Amygdala (tissue), 56 donors: ENCODE measurements at regions not wholly inside any gene's neighbourhood (a gene's known extent, or its start where the extent isn't known, plus 50 kb on each side); places are given as distances from the start of the nearest gene placed in this dataset.

ENCODE experiments used
- DNase-seq, 56 donors: peaks; one replicate each; lab custom pipeline; 2025; lab: John Stamatoyannopoulos, UW

DNA sequence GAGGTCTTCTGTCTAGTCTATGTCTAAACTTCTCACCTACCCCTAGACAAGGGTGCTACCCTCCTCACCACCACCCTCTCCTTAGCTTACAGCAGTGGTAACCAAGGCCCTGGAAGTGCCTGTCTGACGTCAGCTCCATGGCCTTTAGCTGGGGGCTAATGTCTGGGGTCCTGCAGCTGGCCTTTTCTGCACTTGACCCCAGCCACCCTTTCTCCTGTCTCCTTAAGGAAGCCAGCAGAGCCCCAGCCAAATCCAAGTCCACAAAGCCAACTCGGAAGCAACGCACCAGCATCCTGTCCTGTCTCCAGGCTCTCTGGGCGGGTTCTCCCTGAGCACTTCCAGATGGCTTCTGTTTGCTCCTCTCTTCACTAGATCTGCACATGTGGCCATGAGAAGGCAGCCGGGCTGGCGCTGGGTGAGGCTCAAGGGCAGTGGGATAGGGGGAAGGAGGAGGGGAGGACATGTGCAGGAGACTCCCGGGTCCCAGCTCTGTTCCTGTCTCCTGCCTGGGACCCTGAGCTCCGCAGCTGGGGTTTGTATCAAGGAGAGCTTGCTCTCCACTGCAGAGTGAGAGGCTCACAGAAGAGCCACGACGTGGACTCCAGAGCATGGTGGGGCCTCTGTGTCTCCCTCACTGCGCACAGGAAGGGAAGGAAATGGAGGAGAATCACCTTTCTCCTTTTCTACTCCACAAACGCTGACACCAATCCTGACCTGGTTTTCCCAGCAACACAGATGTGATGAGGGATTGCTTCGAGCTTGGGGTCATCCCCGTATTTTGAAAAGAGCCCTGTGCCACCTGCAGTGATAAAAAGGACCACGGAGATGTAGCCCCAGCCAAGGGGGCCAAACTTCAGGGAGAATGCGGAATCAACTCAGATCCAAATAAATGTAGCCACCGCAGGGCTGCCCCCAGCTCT lies 204.2 kb downstream of the USP12 start:
- DNase-seq: no peak

DNA sequence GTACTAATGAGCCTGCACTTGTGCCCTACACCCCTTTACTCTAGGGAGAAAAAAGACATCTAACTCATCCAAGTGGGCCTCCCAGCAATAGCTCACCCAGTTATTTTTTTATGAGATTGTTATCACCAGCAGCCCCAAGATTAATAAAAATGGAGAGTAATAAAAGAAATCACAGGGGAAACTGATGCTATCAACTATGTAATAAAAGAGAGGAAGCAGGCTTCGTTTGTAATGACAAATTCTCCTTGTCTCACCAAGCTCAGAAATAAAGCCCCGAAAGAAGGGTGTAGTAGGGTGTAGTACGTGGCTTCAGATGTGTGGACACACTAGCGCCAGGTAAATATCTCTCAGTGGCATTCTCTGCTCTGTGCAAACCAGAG lies 204.9 kb downstream of the USP12 start:
- DNase-seq: no peak

DNA sequence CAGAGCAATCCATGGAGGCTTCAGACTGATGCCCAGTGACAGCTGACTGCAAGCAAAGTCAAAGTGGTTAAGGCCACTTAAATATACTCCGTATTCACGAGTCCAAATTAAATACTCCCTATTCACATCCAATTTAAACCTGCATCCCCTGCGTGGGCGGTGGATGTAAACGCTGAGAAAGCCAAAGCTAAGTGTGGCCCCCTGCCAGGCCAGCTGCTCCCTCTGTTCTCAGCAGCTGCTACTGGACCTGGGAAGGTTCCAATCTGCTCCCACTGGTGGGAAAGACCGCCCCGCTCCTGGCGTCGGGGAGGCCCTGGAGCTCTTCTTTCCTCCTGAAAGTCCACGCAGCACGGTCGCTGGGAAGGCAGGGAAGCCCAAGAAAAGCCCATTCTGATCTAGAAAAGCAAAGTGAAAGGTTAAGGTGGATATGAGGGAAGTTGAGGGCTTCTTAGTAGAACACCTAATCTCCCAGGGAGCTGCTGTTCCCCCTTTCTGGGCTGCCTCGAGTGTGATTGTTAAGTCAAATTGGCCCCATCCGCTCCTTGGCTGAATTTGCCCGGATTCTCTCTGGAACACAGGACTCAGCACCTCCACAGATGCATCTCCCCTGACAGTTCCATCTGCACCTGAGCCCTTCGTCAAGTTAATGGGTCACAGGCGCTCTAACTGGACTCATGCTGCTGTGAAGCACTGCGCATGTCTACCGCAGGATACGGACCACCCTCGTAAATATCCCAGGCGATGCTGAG lies 205.5 kb downstream of the USP12 start:
- DNase-seq: peak in 4 of 56 donors; percentile 7 to 27 (median 10)

- DNase-seq: peak in 1 of 56 donors; percentile 10
Measured at GRCh38 chr13:26964278-26965250, 204.0 kb upstream of the GPR12 start.

DNA sequence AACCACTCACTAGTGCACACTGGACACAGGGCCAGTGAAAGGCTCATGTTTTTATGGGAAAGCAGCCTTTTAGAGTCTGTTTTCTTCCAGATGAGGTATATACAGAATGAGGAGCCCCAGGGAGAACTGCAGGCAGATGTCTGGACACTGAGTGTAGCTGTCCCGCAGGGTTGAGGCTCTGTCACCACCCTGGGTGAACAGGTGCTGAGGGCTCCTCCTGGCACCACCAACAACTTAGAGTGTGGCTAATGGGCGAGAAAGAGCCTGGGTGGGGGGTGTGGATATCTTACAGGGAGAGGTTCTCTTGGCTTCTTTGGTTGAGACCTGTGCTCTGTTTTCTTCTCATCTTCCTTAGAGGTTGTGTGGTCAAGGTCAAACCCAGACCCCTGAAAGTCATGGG lies 202.1 kb upstream of the GPR12 start:
- DNase-seq: no peak

DNA sequence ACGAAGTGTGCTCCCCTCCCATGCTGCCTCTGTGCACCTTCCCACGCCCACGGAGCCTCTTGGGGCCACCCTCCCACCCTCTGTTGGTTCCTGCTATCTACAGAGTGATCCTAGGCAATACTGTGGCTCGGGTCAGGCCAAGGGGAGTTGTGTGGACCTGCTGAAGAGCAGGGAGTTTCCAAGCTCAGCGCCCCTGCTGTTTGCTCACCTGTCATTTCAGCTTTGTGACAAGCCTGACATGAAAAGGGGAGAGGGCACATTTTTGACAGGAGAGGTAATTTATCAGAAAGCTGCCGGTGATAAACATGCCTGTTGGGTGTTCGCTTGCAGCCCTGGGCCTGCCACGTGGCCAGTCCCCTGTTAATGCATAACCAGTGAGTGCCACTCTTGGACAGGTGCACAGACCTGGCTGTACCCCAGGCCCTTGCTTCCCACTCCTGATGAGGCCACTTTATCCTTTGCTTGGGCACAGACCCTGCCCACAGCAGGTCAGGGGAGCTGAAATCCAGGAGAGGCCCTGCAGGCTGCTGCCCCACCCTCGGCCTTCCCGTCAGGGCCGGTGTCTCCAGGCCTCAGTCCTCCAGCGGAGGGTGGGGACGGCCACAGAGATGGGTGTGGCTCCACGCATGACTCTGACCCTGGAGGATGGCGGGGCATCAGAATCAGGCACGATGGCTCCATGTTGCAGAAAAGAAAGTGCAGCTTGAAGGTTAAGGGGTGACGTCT lies 201.5 kb upstream of the GPR12 start:
- no peak for DNase-seq

DNA sequence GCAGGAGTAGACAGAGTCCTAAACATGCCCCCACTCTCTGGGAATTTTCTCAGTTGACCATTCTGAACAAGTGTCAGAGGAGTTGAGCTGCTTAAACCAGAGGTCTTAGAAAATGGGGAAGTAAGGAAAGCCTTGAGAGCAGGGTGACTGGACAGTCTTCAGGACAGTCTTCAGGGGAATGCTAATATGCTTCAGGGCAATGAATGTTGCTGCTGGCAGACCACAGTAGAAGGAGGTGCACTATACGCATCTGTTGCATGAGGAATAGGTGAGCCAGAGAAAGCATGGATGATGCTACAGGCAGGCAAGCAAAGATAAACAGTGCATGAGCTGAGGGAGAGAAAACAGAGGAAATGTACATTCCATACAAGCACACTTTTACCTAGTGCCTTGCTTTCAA lies 196.6 kb upstream of the GPR12 start:
- DNase-seq: no peak

- no peak for DNase-seq
Measured at GRCh38 chr13:26956522-26957142, 196.0 kb upstream of the GPR12 start.

DNA sequence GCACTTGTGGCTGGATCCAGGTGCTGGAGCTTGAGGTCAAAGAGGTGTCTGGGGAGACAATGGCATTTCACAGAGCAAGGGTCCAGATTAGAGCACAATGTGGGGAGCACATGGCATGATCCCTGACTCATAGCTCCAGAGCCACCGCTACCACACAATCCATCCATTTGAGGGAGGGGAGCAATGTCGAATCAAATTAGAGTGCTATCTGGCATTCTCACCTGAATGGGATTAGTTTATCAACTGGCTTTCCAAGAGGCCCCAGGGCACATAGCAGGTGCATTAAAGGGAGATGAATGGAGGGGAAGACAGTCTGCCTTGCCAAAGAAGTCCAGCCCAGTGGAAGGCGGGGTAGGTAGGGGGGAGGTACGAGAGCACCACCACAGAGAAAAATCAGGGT lies 194.4 kb upstream of the GPR12 start:
- no peak for DNase-seq

DNA sequence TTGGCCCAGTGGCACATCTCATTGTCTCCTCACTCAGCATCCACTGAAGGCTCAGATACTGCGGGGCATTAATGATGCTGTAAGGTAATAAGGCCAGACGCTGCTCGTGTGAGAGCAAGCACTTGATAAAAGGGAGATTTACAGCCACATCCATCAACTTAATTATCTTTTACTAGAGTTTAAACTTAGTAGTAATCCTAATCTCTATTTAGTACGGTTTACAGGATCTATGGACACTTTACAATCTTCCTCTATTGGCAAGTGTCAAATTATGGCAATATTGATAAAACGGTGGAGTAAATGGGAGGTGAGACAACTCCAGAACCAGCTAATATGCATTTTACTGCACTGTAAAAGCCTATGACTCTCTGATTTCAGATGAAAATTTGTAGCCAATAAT lies 192.7 kb upstream of the GPR12 start:
- no peak for DNase-seq

DNA sequence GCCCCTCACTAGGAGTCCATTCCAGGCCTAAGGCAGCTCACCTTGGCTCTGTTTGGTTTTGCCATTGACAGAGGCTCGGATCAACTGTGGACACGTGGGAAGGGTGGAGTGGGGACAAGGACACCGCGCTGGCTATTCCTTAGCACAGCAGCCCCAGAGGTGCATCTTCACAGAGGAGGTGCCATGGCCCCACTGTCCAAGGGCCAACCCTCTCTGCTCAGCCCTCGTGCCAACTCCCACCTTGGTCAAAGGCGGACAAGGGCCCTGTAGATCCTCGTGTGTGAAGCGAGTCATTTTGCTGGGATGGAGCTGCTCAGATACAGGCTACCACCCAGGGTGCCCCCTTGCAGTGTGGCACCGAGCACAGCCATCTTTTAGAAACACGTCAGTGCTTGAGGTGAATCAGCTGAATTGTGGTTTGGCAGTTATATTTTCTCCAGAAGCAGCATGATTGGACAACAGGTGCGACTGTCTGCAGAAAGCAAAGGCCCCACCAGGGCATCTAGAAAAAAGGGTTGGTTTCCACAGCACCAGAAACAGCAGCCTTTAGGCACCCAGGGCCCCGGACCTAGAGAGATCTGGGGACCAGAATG lies 192.1 kb upstream of the GPR12 start:
- no peak for DNase-seq

DNA sequence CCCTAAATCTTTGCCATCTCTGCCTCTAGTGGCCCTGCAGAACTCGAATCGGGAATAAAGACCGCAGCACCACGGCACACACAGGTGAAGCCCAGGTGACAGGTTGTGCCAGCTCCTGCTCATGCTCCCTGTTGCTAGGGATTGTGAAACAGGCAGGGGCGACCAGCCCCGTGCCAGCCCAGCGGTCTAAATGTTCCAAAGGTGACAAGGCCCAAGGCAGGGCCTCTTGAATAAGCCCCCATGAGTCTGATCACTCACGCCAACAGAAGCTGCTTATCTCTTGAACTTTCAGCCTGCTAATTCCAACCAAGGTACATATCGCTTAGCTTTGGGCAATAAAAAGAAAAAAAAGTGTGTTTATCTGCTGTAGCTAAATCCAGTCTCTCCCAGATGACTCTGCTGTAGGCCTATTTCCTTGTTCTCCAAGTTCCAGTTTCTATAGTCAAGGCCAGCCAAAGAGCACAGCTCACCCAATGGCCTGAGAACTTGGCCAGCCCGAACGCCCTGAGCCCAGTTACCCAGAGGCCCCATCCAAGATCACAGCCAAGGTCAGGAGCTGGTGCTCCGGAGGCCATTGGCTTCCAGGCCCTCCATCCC lies 191.1 kb upstream of the GPR12 start:
- DNase-seq: no peak

DNA sequence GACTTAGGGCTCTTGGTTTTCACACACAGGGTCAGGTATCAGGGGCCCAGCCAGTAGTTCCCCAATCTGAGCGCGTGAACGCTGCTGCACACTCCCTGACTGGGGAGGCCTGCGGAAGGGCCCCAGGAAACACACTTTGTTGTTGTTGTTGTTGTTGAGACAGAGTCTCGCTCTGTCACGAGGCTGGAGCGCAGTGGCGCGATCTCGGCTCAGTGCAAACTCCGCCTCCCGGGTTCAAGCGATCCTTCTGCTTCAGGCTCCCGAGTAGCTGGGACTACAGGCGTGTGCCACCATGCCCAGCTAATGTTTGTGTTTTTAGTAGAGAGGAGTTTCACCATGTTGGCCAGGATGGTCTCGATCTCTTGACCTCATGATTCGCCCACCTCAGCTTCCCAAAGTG lies 190.4 kb upstream of the GPR12 start:
- no peak for DNase-seq

DNA sequence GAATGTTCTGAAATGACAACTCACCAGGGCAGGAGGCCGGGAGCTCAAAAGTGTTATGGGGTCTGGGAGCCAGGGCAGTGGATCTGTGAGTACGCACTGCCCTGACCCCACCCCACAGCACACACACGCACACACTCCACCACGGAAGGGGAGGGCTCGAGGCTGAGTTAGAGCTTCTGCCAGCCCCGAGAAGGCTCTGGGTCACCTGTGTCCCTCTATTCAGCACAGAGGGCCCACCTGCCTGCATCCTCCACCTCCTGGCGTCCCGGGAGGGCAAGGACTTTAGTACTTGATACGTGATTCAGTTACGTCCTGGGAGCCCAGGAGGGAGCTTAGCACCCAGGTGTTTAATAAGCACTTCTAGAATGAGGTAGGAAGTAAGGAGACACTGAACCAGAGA lies 190.0 kb upstream of the GPR12 start:
- no peak for DNase-seq

GRCh38 chr13:26949701-26950502 lies 189.3 kb upstream of the GPR12 start:
- no peak for DNase-seq

- no peak for DNase-seq
Measured at GRCh38 chr13:26948353-26948752, 187.8 kb upstream of the GPR12 start.

DNA sequence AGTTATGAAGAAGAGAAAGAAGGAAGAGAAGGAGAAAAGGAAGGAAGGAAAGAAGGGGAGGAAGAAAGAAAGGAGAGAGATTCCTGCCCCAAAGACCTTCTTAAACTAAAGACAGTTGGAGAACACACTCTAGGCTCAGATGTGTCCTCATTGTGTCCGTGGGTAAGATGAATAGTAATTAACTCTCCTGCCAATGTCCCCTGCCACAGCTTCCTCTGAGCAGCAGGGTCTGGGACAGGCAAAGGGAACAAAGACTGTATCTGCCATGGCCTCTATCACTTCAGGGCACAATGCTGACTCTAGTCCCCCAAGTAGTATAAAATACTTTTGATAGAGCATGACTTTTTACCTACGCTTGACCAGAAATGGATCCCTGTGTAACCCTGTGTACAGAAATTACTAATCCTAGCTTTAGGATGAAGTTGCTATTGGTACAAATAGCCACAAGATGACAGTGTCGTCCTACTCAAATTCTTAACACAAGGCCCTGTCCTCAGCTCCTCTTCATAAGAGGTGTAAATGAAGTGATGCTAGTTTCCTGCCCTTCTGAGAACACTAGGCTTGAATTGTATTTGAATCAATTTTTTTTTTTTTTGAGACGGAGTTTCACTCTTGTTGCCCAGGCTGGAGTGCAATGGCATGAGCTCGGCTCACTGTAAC lies 186.2 kb upstream of the GPR12 start:
- peak in 2 of 56 donors; percentile 4 to 19 for DNase-seq
